IPS-15b (cell line): ENCODE measurements at regions not wholly inside any gene's neighbourhood (a gene's known extent, or its start where the extent isn't known, plus 50 kb on each side); places are given as distances from the start of the nearest gene placed in this dataset.

Experiments
- H3K27me3 ChIP-seq: one replicate; pipeline ENCODE4 v1.6.1; 2013; ENCODE audit warnings: low read length; ENCODE audit not compliant: control insufficient read depth, insufficient read depth
- H3K36me3 ChIP-seq: one replicate; pipeline ENCODE4 v1.6.1; 2013; ENCODE audit warnings: low read length; ENCODE audit not compliant: control insufficient read depth, insufficient read depth
- H3K4me1 ChIP-seq: one replicate; pipeline ENCODE4 v1.6.1; 2013; ENCODE audit warnings: mild to moderate bottlenecking, low read length; ENCODE audit not compliant: control insufficient read depth, insufficient read depth
- H3K4me3 ChIP-seq: one replicate; pipeline ENCODE4 v1.5.1; 2013; ENCODE audit warnings: low read depth, low read length
- H3K9ac ChIP-seq: one replicate; pipeline ENCODE4 v1.6.1; 2013; ENCODE audit warnings: low read depth, mild to moderate bottlenecking, low read length
- H3K9me3 ChIP-seq: one replicate; pipeline ENCODE4 v1.6.1; 2013; ENCODE audit warnings: mild to moderate bottlenecking, low read length; ENCODE audit not compliant: control insufficient read depth, insufficient read depth

DNA sequence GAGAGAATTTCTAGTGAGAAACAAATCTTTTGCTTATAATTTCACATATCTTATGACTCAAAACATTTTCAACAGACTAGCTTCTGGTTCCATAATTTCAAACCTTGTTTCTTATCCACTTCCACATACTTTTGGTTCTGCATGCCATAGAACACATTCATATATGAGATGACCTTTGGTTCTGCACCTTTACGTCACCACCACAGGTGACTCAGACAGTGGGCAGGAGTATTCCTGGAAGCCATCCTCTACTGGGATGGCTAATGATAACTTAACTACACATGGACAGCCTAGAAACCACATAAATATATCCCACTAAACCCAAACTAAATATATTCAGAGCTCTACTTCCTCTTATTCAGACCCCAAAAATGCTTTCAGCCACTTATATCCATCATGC, 133.3 kb downstream of the DCK start:
- Histone ChIP-seq H3K27me3 (no peaks in the 10 kb centered on the region), H3K4me1 (no peaks in the 10 kb centered on the region), H3K9me3 (no peaks in the 10 kb centered on the region), H3K9ac (no peak overlapping the region), H3K4me3 (no peak overlapping the region), H3K36me3 (no peaks in the 10 kb centered on the region)

DNA sequence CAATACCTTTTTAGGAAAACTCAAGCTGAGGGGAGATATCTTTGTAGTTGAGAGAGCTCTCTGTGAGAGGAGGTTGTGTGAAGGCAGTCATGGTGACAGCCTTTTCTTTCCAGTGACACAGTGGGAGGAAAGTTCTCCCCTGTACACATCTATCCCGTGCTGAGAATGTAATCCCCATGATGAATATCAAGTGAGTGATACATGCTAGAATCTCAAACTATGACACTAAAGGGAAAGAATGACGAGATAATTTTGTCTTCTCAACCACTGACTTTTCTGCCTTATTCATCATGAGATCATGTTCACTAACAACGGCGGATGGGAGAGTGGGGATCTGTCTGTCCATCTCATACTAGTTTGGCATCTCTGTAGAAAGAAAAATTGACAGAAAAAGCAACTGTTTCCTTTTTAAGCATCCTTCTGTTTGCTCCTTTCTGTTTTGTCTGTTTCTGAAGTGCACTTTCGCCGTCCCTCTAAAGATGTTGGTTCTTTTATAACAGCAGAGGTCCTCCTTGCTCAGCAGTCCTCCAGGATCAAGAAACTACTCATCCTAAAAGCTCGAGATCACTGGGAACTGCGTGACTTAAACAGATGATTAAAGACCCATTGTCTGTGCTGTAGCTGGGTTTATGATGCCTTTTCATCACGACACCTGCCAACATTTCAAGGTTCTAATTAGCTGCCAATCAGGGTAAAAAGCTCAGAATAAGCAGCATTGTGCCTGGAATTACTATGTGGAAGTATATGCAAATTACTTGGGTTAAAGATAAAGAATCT, 137.6 kb downstream of the DCK start:
- H3K36me3 ChIP-seq = no peaks in the 10 kb centered on the region
- H3K27me3 ChIP-seq = no peaks in the 10 kb centered on the region
- no peaks in the 10 kb centered on the region for H3K9me3 ChIP-seq
- H3K4me1 ChIP-seq = no peaks in the 10 kb centered on the region
- no peak overlapping the region for H3K4me3 ChIP-seq
- H3K9ac ChIP-seq = no peak overlapping the region

DNA sequence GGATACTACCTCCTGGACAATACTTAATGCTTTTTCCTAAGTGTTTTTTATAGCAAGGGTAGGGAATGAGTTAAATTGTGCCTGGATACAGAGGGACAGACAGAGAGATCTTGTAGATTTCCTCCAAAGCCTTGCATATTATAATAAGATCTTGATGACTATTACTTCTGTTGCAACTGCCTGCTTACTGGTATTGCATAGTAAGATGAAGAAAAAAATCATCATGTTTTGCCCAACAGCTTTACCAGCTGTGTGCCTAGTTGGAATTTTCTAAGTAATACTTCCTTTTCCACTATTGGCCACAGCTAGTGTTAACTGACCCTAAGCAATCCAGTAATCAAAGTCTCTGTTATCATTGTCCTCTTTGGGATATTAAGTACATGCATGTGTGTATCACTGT, 139.0 kb downstream of the DCK start:
- H3K27me3 ChIP-seq = no peaks in the 10 kb centered on the region
- no peaks in the 10 kb centered on the region for H3K9me3 ChIP-seq
- H3K4me3 ChIP-seq = no peak overlapping the region
- no peaks in the 10 kb centered on the region for H3K36me3 ChIP-seq
- H3K4me1 ChIP-seq = no peaks in the 10 kb centered on the region
- H3K9ac ChIP-seq = no peak overlapping the region

DNA sequence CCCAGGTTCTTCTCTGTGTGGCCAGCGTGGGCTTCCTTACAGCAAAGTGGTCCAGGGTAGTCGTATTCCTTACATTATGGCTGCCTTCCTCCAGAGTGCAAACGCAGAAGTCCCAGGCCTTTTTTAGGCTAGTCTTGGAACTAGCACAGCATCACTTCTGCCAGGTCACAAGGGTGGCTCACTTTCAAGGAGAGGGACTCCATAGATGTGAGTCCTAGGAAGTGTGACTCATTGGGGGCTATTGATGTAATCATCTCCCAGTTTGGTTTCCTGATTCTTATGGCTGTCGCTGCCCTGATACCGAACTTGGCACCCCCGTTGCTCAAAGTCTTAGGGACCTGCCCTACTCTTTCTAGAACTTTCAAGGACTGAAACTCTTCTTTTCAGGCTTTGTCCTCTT, 140.0 kb downstream of the DCK start:
- H3K9me3 ChIP-seq = no peaks in the 10 kb centered on the region
- H3K27me3 ChIP-seq = no peaks in the 10 kb centered on the region
- H3K9ac ChIP-seq = no peak overlapping the region
- no peaks in the 10 kb centered on the region for H3K4me1 ChIP-seq
- H3K4me3 ChIP-seq = no peak overlapping the region
- H3K36me3 ChIP-seq = no peaks in the 10 kb centered on the region

DNA sequence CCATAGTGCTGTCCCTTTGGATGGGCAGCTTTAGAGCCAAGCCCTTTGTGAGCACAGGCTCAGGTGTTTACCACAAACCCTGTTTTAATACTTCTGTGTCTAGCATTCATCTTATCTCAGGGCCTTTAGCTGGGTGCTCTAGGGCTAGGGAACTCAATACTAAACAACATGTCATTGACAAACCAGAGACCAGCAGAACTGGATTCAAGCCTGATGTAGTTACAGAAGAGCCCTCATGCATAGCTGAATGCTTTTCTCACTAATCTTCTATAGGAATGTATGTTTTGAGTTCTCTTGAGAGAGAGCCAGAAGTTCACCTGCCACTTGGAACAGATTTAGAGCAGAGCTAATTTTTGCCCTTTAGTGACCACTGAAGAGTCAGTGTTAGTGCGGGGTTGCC, 142.6 kb downstream of the DCK start:
- no peaks in the 10 kb centered on the region for H3K4me1 ChIP-seq
- H3K9ac ChIP-seq = no peak overlapping the region
- no peak overlapping the region for H3K4me3 ChIP-seq
- H3K27me3 ChIP-seq = no peaks in the 10 kb centered on the region
- no peaks in the 10 kb centered on the region for H3K9me3 ChIP-seq
- no peaks in the 10 kb centered on the region for H3K36me3 ChIP-seq

DNA sequence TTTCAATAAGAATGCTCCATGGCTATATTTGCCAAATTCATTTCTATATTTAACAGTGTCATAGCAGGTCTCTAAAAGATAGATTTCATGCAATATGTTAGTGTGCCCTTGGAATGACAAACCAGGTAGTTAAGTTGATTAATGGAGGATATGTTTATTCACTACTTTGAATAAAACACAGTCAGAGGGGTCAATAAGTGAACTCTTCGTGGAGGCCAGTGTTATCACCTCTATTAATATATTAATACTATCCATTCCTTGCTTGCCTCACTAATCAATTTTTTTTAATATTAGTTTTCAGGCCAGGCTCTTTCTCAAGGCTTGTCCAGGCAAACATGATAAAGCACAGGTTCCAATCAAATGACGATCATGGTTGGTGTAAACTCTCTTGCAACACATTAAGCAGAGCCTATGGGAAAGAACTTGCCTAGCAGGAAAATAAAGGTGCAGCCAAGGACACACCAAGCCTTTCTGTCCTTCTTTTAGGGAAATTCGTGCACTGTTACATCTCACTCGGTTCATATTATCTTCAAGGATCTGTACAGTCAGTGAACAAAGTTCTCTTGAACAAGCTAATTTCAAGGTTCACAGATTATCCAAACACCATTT, 144.7 kb downstream of the DCK start:
- Histone ChIP-seq H3K4me3 (no peak overlapping the region), H3K4me1 (no peaks in the 10 kb centered on the region), H3K36me3 (no peaks in the 10 kb centered on the region), H3K9ac (no peak overlapping the region), H3K9me3 (no peaks in the 10 kb centered on the region), H3K27me3 (no peaks in the 10 kb centered on the region)

DNA sequence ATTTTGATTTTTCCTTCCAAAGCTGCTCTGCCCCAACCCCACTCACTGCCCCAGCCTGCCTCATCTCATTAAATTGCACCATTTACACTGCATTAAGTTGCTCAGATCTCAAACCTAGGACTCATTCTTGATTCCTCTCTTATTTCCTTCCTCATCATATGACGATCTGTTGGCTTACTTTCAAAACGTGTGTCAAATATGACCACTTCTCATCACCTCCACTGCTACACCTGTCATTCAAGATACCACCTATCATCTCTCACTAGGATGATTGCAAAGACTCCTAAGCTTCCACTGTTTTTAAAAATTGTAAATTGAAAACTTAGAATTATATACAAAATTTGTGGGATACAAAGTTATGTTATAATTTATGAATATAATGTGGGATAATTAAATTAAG, 147.1 kb downstream of the DCK start:
- no peak overlapping the region for H3K4me3 ChIP-seq
- no peaks in the 10 kb centered on the region for H3K4me1 ChIP-seq
- H3K9me3 ChIP-seq = no peaks in the 10 kb centered on the region
- no peaks in the 10 kb centered on the region for H3K27me3 ChIP-seq
- H3K36me3 ChIP-seq = no peaks in the 10 kb centered on the region
- no peak overlapping the region for H3K9ac ChIP-seq

DNA sequence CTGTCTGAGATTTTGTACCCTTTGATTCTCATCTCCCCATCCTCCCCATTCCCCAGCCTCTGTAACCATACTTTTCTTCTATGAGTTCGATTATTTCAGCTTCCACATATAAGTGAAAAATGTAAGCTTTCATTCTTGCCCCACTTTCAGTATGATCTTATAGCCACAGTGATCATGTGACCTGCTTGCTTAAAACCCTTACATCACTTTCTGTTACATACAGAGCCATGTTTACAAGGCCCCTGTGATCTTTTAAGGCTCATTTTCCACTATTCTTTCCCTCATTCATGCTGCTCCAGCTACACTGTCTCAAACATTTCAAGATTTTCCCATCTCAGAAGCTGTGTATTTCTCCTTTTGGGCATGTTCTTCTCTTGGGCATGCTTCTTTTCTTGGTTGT, 147.7 kb downstream of the DCK start:
- Histone ChIP-seq H3K4me3 (no peak overlapping the region), H3K9ac (no peak overlapping the region), H3K4me1 (no peaks in the 10 kb centered on the region), H3K9me3 (no peaks in the 10 kb centered on the region), H3K36me3 (no peaks in the 10 kb centered on the region), H3K27me3 (no peaks in the 10 kb centered on the region)

DNA sequence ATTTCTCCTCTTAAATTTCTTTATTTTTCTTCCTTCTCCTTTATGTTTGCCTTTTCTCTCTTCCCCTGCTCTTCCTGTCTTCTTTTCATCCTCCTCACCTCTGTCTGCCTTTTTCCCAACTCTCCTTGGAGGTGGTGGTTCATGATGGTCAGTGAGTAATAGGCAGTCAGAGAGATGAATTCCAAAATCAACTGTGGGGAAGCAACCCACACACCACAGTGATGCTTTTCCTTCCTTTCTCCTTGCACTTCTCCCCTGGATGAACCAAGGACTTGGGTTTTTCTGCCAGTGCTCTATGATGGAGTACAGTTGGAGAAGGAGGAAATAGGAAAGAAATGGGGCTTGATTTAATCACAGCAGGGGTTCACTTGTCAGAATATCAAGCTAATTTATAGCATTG, 153.8 kb downstream of the DCK start:
- Histone ChIP-seq H3K36me3 (no peaks in the 10 kb centered on the region), H3K4me1 (no peaks in the 10 kb centered on the region), H3K9me3 (no peaks in the 10 kb centered on the region), H3K4me3 (no peak overlapping the region), H3K27me3 (no peaks in the 10 kb centered on the region), H3K9ac (no peak overlapping the region)

DNA sequence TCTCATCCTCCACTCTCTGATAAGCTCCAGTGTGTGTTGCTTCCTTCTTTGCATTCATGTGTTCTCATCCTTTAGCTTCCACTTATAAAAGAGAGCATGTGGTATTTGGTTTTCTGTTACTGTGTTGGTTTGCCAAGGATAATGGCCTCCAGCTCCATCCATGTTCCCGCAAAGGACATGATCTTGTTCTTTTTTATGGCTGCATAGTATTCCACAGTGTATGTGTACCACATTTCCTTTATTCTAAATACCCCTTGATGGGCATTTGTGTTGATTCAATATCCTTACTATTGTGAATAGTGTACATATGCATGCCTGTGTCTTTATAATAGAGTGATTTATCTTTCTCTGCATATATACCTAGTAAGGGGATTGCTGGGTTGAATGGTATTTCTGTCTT, 155.1 kb downstream of the DCK start:
- no peak overlapping the region for H3K9ac ChIP-seq
- no peaks in the 10 kb centered on the region for H3K27me3 ChIP-seq
- H3K36me3 ChIP-seq = no peaks in the 10 kb centered on the region
- no peaks in the 10 kb centered on the region for H3K4me1 ChIP-seq
- no peaks in the 10 kb centered on the region for H3K9me3 ChIP-seq
- H3K4me3 ChIP-seq = no peak overlapping the region

DNA sequence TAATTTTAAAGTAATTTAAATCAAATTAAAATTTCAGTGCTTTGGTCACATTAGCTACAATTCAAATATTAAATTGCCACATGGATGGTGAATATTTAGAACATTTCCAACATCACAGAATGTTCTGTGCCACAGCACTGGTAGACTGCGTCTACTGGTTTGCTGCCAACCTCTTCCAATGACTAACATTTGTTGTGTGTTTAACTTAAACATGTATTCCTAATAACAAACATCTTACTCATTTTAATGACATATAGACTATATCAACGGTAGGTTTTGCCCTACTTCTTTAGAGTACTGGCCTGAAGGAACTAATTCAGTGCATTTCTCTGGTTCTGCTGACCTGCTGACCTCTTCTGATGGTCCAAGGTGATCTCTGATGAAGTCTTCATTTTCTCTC, 157.6 kb downstream of the DCK start:
- no peaks in the 10 kb centered on the region for H3K9me3 ChIP-seq
- no peaks in the 10 kb centered on the region for H3K4me1 ChIP-seq
- no peak overlapping the region for H3K9ac ChIP-seq
- no peak overlapping the region for H3K4me3 ChIP-seq
- no peaks in the 10 kb centered on the region for H3K27me3 ChIP-seq
- no peaks in the 10 kb centered on the region for H3K36me3 ChIP-seq

DNA sequence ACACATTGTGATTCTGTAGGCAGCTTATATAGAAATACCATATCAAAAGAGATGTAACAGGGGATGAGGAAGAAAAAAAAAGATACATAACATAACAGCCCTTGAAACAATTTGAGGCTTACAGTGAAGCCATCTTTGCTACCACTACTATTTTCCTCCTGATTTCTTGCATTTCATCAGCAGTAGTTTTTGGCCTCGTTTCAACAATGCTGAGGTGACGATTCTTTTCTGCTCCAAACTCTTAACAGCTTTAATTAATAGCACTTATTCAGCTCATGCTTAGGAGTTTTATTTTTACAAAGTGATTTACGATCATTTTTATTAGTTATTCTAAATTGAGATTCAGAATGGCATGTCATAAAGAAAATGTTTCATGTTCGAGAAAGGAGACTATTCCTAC, 163.2 kb downstream of the DCK start:
- H3K9ac ChIP-seq = no peak overlapping the region
- H3K36me3 ChIP-seq = no peaks in the 10 kb centered on the region
- H3K9me3 ChIP-seq = no peaks in the 10 kb centered on the region
- no peaks in the 10 kb centered on the region for H3K27me3 ChIP-seq
- no peaks in the 10 kb centered on the region for H3K4me1 ChIP-seq
- H3K4me3 ChIP-seq = no peak overlapping the region
